ENCODE measurements at regions not wholly inside any gene's neighbourhood (a gene's known extent, or its start where the extent isn't known, plus 50 kb on each side); places are given as distances from the start of the nearest gene placed in this dataset.
"Not testable (repeated sequence)": the region's sequence is repeated elsewhere in the genome, so short reads cannot be mapped to it uniquely, and the experiment has no call there.

- TF ChIP-seq CTCF (IDR thresholded peaks at IDR 0.05) (no peak), POLR2A (IDR thresholded peaks at IDR 0.05) (no peak)
- intact Hi-C loops (cut with DNase I) = no loop called here
- Histone ChIP-seq H3K27me3 (no peaks in the 10 kb centered on the region), H3K27ac (no peak overlapping the region), H3K9me3 (no peaks in the 10 kb centered on the region), H3K4me3 (no peak overlapping the region), H3K36me3 (replicated peaks in 1 of 2; ENCODE audit: insufficient read depth in 1 of 2, low read depth in 2 of 2) (no peaks in the 10 kb centered on the region), H3K4me1 (no peaks in the 10 kb centered on the region)
- 7 to 15% methylated on average over 1 of the region's 1 CpG for WGBS, 2 donors
- ATAC-seq = no peak
- DNase-seq = no peak
Observed at GRCh38 chr7:114269714-114270113, 144.9 kb upstream of the FOXP2 start.

- intact Hi-C loops (cut with DNase I); ATAC-seq; H3K36me3 ChIP-seq (replicated peaks in 1 of 2; ENCODE audit: insufficient read depth in 1 of 2, low read depth in 2 of 2); H3K4me1 ChIP-seq; H3K27me3 ChIP-seq; DNase-seq; H3K27ac ChIP-seq; H3K9me3 ChIP-seq; H3K4me3 ChIP-seq: not testable (repeated sequence)
- 96 to 100% methylated on average over 3 of the region's 3 CpGs for WGBS, 2 donors
Observed at GRCh38 chr7:114267550-114267949, 147.1 kb upstream of the FOXP2 start.

GRCh38 chr7:114264023-114264422 lies 150.6 kb upstream of the FOXP2 start:
- DNase-seq (no peak), ATAC-seq (no peak)
- H3K36me3 ChIP-seq (replicated peaks in 1 of 2; ENCODE audit: insufficient read depth in 1 of 2, low read depth in 2 of 2) = no peaks in the 10 kb centered on the region
- no peak overlapping the region for H3K27ac ChIP-seq
- WGBS, 2 donors = 93 to 100% methylated on average over 2 of the region's 2 CpGs
- no peak overlapping the region for H3K4me3 ChIP-seq
- no peaks in the 10 kb centered on the region for H3K27me3 ChIP-seq
- TF ChIP-seq CTCF (IDR thresholded peaks at IDR 0.05) (no peak), POLR2A (IDR thresholded peaks at IDR 0.05) (no peak)
- H3K4me1 ChIP-seq = no peaks in the 10 kb centered on the region
- intact Hi-C loops (cut with DNase I) = no loop called here
- no peaks in the 10 kb centered on the region for H3K9me3 ChIP-seq

GRCh38 chr7:114263219-114263618 lies 151.4 kb upstream of the FOXP2 start:
- no peak for ATAC-seq

GRCh38 chr7:114255404-114255841 lies 159.2 kb upstream of the FOXP2 start:
- ATAC-seq = no peak

More at GRCh38 chr7:114263219-114263618, 151.4 kb upstream of the FOXP2 start:
- Histone ChIP-seq H3K9me3 (no peaks in the 10 kb centered on the region), H3K36me3 (replicated peaks in 1 of 2; ENCODE audit: insufficient read depth in 1 of 2, low read depth in 2 of 2) (no peaks in the 10 kb centered on the region), H3K27ac (no peak overlapping the region), H3K27me3 (no peaks in the 10 kb centered on the region), H3K4me3 (no peak overlapping the region), H3K4me1 (no peaks in the 10 kb centered on the region)
- DNase-seq = no peak
- intact Hi-C loops (cut with DNase I) = no loop called here
- TF ChIP-seq CTCF (IDR thresholded peaks at IDR 0.05) (no peak), POLR2A (IDR thresholded peaks at IDR 0.05) (no peak)
- WGBS, 2 donors = 61 to 72% methylated on average over 3 of the region's 3 CpGs

More at GRCh38 chr7:114255404-114255841, 159.2 kb upstream of the FOXP2 start:
- H3K27ac ChIP-seq = no peak overlapping the region
- no peak overlapping the region for H3K4me3 ChIP-seq
- intact Hi-C loops (cut with DNase I) = no loop called here
- 88 to 91% methylated on average over 13 to 14 of the region's 14 CpGs for WGBS, 2 donors
- TF ChIP-seq CTCF (IDR thresholded peaks at IDR 0.05) = no peak
- TF ChIP-seq POLR2A (IDR thresholded peaks at IDR 0.05) = no peak
- no peaks in the 10 kb centered on the region for H3K9me3 ChIP-seq
- H3K4me1 ChIP-seq = no peaks in the 10 kb centered on the region
- H3K27me3 ChIP-seq = no peaks in the 10 kb centered on the region
- no peak for DNase-seq
- no peaks in the 10 kb centered on the region for H3K36me3 ChIP-seq (replicated peaks in 1 of 2; ENCODE audit: insufficient read depth in 1 of 2, low read depth in 2 of 2)
